Naive thymus-derived CD8-positive, alpha-beta T cell (primary cell): ENCODE measurements at regions not wholly inside any gene's neighbourhood (a gene's known extent, or its start where the extent isn't known, plus 50 kb on each side); places are given as distances from the start of the nearest gene placed in this dataset.

ENCODE experiments used
- ATAC-seq, 2 donors: fragments of 150-1000 bp; cut with Tn5 transposase in 1 of 2; sonication (Bioruptor Pico), chemical (Tn5 transposase) in 1 of 2; 1 replicate in 1 of 2; 2 replicates in 1 of 2; pipeline ENCODE4 v1.10.0; 2021; ENCODE audit warnings: mild to moderate bottlenecking in 2 of 2, moderate library complexity in 2 of 2
- POLR2A ChIA-PET: fragments of 350-600 bp; sonication (Branson Sonifier 250); formaldehyde crosslinking; loops from one replicate; lab custom pipeline; 2021; ENCODE audit warnings: antibody characterized with exemption; lab: Charles Lee
- DNase-seq, 10 donors: peaks; one replicate each; pipeline versions ENCODE4 v3.0.0 to v3.0.0-alpha.2; 2020 to 2022
- H3K27ac Mint-ChIP-seq, 10 donors: one replicate each; pipeline ENCODE4 v1.8.0; 2020 to 2022; ENCODE audit warnings: mild to moderate bottlenecking in 10 of 10, mixed read lengths in 10 of 10, moderate library complexity in 4 of 10, inconsistent platforms in 1 of 10
- H3K27me3 Mint-ChIP-seq, 5 donors: one replicate each; pipeline ENCODE4 v1.8.0; 2021 to 2022; ENCODE audit warnings: mixed read lengths in 5 of 5
- H3K36me3 Mint-ChIP-seq, 3 donors: one replicate each; pipeline ENCODE4 v1.8.0; 2020 to 2022; ENCODE audit warnings: mixed read lengths in 3 of 3, mild to moderate bottlenecking in 2 of 3, inconsistent platforms in 1 of 3
- H3K4me1 Mint-ChIP-seq, 4 donors: one replicate each; pipeline ENCODE4 v1.8.0; 2021 to 2022; ENCODE audit warnings: mixed read lengths in 4 of 4
- H3K4me3 Mint-ChIP-seq, 10 donors: one replicate each; pipeline ENCODE4 v1.8.0; 2020 to 2022; ENCODE audit warnings: mild to moderate bottlenecking in 10 of 10, mixed read lengths in 10 of 10, moderate library complexity in 6 of 10, inconsistent platforms in 1 of 10
- H3K9me3 Mint-ChIP-seq, 9 donors: one replicate each; pipeline ENCODE4 v1.8.0; 2020 to 2022; ENCODE audit warnings: mixed read lengths in 9 of 9, mild to moderate bottlenecking in 3 of 9, inconsistent platforms in 1 of 9, moderate library complexity in 1 of 9

DNA sequence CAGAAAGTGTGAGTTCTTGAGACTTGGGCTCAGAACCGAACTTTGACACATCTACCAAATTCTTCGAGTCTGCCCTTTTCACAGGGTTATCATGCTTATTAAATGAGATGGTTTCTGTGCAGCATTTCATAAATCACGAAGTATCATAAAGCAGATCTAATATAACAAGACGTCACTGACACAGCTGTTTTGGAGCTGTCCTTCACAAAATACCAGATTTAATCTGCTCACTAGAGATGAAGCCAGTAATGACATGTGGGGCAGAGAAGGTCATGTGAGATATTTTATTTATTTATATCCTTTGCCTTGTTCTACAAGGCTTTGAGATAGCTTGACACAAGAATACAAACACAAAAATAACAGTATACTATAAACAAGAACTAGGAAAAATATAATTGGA lies 127.0 kb downstream of the RPAP3 start:
- no peak overlapping the region for H3K4me3 Mint-ChIP-seq
- ATAC-seq (no peak), DNase-seq (no peak)
- H3K27me3 Mint-ChIP-seq, result peaks cover 0 to 9% (median 3%) of the 10 kb centered on the region in 5 donors
- peak overlapping the region in 1 of 10 donors; percentile 44 for H3K27ac Mint-ChIP-seq
- peaks cover 0 to 5% (median 2%) of the 10 kb centered on the region in 3 donors for H3K36me3 Mint-ChIP-seq
- no peaks in the 10 kb centered on the region for H3K4me1 Mint-ChIP-seq
- no peaks in the 10 kb centered on the region for H3K9me3 Mint-ChIP-seq
- POLR2A ChIA-PET, result no interaction called here

GRCh38 chr12:47577206-47577989 lies 128.4 kb downstream of the RPAP3 start:
- DNase-seq (no peak), ATAC-seq (no peak)
- Mint-ChIP-seq H3K36me3 (no peaks in the 10 kb centered on the region), H3K27me3 (peaks cover 0 to 5% (median 3%) of the 10 kb centered on the region in 5 donors), H3K4me1 (no peaks in the 10 kb centered on the region), H3K27ac (no peak overlapping the region), H3K9me3 (no peaks in the 10 kb centered on the region), H3K4me3 (no peak overlapping the region)
- POLR2A ChIA-PET, result no interaction called here

DNA sequence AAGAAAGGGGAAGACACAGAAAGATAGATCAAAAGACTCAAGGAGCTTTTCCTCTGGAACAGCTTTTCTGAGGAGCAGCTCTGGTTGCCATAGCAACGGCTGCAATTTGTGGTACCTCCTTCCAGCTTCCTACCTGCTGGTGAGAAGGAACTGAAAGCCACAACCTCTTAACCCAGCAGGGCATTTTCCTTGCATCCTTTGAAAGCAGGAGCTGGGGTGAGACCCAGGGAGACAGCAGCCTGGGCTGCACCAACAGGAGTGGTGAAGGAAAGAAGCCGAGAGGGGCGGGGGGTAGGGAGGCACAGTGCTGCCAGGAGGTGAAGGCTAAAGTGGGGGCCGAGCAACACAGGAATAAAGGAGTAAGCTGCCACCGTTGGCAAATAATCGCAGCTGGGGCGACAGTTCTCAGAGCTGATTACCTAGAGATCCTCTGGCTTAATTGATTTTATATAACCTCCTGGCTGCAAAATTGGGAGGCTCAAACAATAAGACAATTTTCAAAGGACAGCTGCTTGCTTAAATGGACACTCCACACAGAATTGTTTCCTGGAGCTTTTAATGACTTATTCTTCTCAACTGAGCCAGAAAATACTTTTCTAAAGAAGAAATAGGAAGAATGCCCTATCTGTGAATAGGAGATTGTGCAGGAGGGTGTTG lies 129.4 kb downstream of the RPAP3 start:
- Mint-ChIP-seq H3K4me1 (no peaks in the 10 kb centered on the region), H3K27me3 (peaks cover 0 to 5% (median 3%) of the 10 kb centered on the region in 5 donors), H3K9me3 (no peaks in the 10 kb centered on the region), H3K36me3 (no peaks in the 10 kb centered on the region), H3K27ac (no peak overlapping the region), H3K4me3 (no peak overlapping the region)
- POLR2A ChIA-PET, result no interaction called here
- ATAC-seq (no peak), DNase-seq (no peak)

- Mint-ChIP-seq H3K9me3 (no peaks in the 10 kb centered on the region), H3K4me1 (peaks cover 0 to 3% (median 0%) of the 10 kb centered on the region in 4 donors), H3K36me3 (no peaks in the 10 kb centered on the region), H3K4me3 (no peak overlapping the region), H3K27me3 (peaks cover 0 to 9% (median 3%) of the 10 kb centered on the region in 5 donors), H3K27ac (no peak overlapping the region)
- no peak for DNase-seq
- no peak for ATAC-seq
- POLR2A ChIA-PET, result no interaction called here
Observed at GRCh38 chr12:47574252-47575021, 131.4 kb downstream of the RPAP3 start.

- ATAC-seq, result no peak
- Mint-ChIP-seq H3K4me1 (peaks cover 0 to 3% (median 0%) of the 10 kb centered on the region in 4 donors), H3K9me3 (no peaks in the 10 kb centered on the region), H3K27me3 (peaks cover 0 to 4% (median 3%) of the 10 kb centered on the region in 5 donors), H3K27ac (no peak overlapping the region), H3K36me3 (no peaks in the 10 kb centered on the region), H3K4me3 (no peak overlapping the region)
- POLR2A ChIA-PET, result no interaction called here
- DNase-seq, result no peak
Observed at GRCh38 chr12:47573146-47573659, 132.6 kb downstream of the RPAP3 start.

DNA sequence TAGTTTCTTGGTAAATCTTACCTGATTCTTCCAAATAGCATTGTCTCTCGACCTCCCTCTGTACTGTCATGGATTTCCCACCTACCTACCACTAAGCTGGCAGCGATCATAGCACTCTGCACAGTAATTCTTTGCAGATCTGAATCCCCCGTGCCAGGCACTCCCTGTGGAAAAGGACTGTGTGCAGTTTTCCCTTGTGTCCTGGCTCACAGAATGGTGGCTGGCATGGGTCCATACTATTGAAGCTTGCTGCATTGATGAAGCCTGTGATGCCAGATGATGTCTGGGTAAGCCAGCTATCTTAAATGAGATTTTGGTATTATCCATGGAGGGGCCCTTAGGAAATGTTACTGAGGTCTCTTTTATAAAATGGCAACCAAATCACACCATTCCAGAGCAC lies 135.7 kb downstream of the RPAP3 start:
- POLR2A ChIA-PET, result no interaction called here
- Mint-ChIP-seq H3K9me3 (no peaks in the 10 kb centered on the region), H3K4me1 (peaks cover 0 to 3% (median 0%) of the 10 kb centered on the region in 4 donors), H3K4me3 (no peak overlapping the region), H3K27me3 (peaks cover 0 to 4% (median 0%) of the 10 kb centered on the region in 5 donors), H3K36me3 (no peaks in the 10 kb centered on the region), H3K27ac (no peak overlapping the region)
- DNase-seq (no peak), ATAC-seq (no peak)

- no peaks in the 10 kb centered on the region for H3K27me3 Mint-ChIP-seq
- ATAC-seq (no peak), DNase-seq (no peak)
- H3K4me3 Mint-ChIP-seq, result no peak overlapping the region
- no peak overlapping the region for H3K27ac Mint-ChIP-seq
- POLR2A ChIA-PET, result no interaction called here
- H3K36me3 Mint-ChIP-seq, result no peaks in the 10 kb centered on the region
- H3K9me3 Mint-ChIP-seq, result peaks cover 0 to 2% (median 0%) of the 10 kb centered on the region in 9 donors
- H3K4me1 Mint-ChIP-seq, result peaks cover 0 to 2% (median 0%) of the 10 kb centered on the region in 4 donors
Observed at GRCh38 chr12:47562201-47562600, 143.6 kb downstream of the RPAP3 start.

DNA sequence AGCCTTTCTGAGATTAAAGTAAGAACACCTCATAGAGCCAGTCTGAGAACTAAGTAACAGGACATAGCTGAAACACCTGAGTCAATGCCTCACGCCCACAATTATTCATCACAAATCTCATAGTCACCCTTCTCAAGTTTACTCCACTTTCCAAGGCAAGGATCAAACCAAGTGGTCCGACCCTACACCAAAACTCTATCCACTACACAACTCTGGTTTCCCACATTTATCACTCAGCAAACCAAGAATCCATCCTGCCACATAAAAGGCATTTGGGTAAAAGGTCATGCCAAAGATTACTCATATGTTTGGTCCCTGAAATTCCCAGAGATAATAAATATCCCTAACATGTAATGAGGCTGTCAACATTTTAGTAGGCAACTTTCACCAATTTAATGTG lies 144.1 kb downstream of the RPAP3 start:
- no peak for DNase-seq
- peaks cover 0 to 2% (median 0%) of the 10 kb centered on the region in 4 donors for H3K4me1 Mint-ChIP-seq
- POLR2A ChIA-PET, result no interaction called here

GRCh38 chr12:47560415-47560814 lies 145.4 kb downstream of the RPAP3 start:
- H3K27me3 Mint-ChIP-seq, result peaks cover 0 to 6% (median 0%) of the 10 kb centered on the region in 5 donors
- no peak for DNase-seq
- no peak overlapping the region for H3K4me3 Mint-ChIP-seq
- peaks cover 0 to 6% (median 5%) of the 10 kb centered on the region in 3 donors for H3K36me3 Mint-ChIP-seq
- POLR2A ChIA-PET, result interaction anchor here (0.7 kb wide), 1 partner anchor 1943 kb away, joined by 5 read pairs; no protein-coding TSS in a partner anchor
- no peak overlapping the region for H3K27ac Mint-ChIP-seq
- ATAC-seq, result no peak
- H3K9me3 Mint-ChIP-seq, result peaks cover 0 to 6% (median 0%) of the 10 kb centered on the region in 9 donors
- peaks cover 0 to 2% (median 0%) of the 10 kb centered on the region in 4 donors for H3K4me1 Mint-ChIP-seq

More for the DNA sequence above, 144.1 kb downstream of the RPAP3 start:
- Mint-ChIP-seq H3K27ac (no peak overlapping the region), H3K36me3 (no peaks in the 10 kb centered on the region), H3K9me3 (peaks cover 0 to 2% (median 0%) of the 10 kb centered on the region in 9 donors), H3K4me3 (no peak overlapping the region), H3K27me3 (no peaks in the 10 kb centered on the region)
- ATAC-seq, result no peak

DNA sequence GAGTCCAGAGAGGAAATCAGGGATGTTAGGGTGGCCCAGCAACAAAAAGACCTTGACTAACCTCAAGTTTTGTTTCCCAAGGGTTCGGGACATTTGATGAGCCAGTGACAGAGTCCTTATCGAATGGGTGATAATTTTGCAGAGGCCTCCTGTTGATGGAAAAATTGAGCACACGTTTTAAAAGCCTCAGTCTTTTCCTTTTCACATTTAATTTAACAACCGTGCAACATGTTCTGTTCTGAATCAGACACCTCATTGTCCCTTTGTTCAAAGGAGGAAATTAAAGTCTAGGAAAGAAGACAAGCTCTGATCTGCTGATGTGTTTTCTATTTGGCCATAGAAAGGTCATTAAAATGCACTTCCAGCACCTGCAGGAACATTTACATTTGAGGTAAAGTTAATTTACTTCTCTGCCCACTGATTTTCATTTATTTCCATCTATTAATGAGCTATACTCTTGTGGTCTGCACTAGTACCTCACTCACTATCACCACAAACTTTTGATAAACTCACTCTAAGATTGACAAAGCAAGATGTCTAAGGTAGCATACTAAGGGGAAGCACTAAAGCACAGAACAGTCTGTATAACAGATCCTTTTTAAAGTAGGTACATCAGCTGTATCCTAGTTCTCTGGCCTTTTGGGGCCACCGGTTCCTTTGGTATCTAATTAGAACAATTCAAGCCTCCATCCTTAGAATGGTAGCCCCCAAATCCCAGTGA lies 147.0 kb downstream of the RPAP3 start:
- H3K36me3 Mint-ChIP-seq, result peaks cover 0 to 6% (median 5%) of the 10 kb centered on the region in 3 donors
- no peak for ATAC-seq
- H3K4me1 Mint-ChIP-seq, result peaks cover 8 to 11% (median 10%) of the 10 kb centered on the region in 4 donors
- POLR2A ChIA-PET, result no interaction called here
- H3K27me3 Mint-ChIP-seq, result peaks cover 0 to 6% (median 0%) of the 10 kb centered on the region in 5 donors
- no peak overlapping the region for H3K4me3 Mint-ChIP-seq
- no peak overlapping the region for H3K27ac Mint-ChIP-seq
- H3K9me3 Mint-ChIP-seq, result peaks cover 0 to 11% (median 4%) of the 10 kb centered on the region in 9 donors
- DNase-seq, result no peak

DNA sequence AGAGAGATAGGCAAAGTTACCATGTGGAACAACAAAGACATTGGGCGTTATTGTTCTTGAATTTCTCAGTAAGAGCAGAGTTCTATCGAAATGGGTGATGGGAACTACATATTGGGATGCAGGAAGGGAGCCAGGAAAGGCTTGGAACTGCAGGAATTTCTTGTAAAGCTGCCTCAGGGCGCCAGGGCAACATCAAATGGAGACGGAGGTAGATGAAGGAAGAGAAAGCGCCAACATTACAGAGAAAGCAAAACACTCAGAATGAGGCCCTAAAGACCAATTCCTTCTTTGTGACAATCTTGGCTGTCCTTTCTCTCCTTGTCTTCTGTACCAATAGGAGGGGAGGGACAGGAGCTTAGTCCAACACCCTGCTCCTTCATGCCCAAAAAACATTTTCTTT lies 148.4 kb downstream of the RPAP3 start:
- Mint-ChIP-seq H3K36me3 (peaks cover 0 to 16% (median 14%) of the 10 kb centered on the region in 3 donors), H3K4me1 (peaks cover 8 to 17% (median 12%) of the 10 kb centered on the region in 4 donors), H3K9me3 (peaks cover 0 to 22% (median 10%) of the 10 kb centered on the region in 9 donors), H3K4me3 (no peak overlapping the region), H3K27ac (no peak overlapping the region), H3K27me3 (peaks cover 0 to 6% (median 0%) of the 10 kb centered on the region in 5 donors)
- ATAC-seq, result no peak
- POLR2A ChIA-PET, result no interaction called here
- DNase-seq, result no peak
